HFFc6 (cell line): ENCODE measurements at regions not wholly inside any gene's neighbourhood (a gene's known extent, or its start where the extent isn't known, plus 50 kb on each side); places are given as distances from the start of the nearest gene placed in this dataset.

Experiments
- DNase-seq: peaks from one replicate; pipeline ENCODE4 v3.0.0-alpha.2; 2018
- H3K27ac Mint-ChIP-seq: 2 replicates; pipeline ENCODE4 v1.8.0; 2020; ENCODE audit warnings: mild to moderate bottlenecking, mixed read lengths
- H3K27me3 Mint-ChIP-seq: 2 replicates; pipeline ENCODE4 v1.8.0; 2021; ENCODE audit warnings: mild to moderate bottlenecking, moderate library complexity, mixed read lengths; ENCODE audit not compliant: insufficient read depth
- H3K36me3 Mint-ChIP-seq: 2 replicates; pipeline ENCODE4 v1.8.0; 2021; ENCODE audit warnings: low read depth, mixed read lengths
- H3K4me1 Mint-ChIP-seq: 2 replicates; pipeline ENCODE4 v1.8.0; 2020; ENCODE audit warnings: low read depth, mixed read lengths
- H3K4me3 Mint-ChIP-seq: 2 replicates; pipeline ENCODE4 v1.8.0; 2020; ENCODE audit warnings: mild to moderate bottlenecking, moderate library complexity, mixed read lengths
- H3K9me3 Mint-ChIP-seq: 2 replicates; pipeline ENCODE4 v1.8.0; 2020; ENCODE audit warnings: mild to moderate bottlenecking, mixed read lengths
- TF ChIP-seq, protein P1 (sequence below): fragments of 200-600 bp; sonication (generic); IDR thresholded peaks from 2 replicates; pipeline ENCODE4 v1.5.0; 2021; ENCODE audit warnings: antibody characterized with exemption, mild to moderate bottlenecking

DNA sequence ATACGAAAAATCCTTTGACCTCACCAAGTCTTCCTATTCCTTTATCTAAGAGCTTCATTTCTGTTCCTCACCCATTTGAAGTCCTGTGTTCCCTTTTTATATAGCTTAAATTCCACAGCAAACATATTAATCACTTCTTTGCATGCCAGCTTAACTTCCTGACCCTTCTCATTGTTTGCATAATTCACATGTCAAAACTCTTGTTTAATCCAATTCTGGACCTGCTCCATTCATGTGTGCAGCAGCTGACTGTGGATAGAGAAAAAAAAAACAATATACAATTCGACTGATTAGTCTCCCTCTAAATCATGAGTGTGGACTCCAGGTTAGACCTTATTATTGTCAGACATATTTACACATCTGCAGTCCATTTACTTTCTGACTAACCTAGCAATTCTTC is 991.2 kb upstream of the TENM4 start:
- Mint-ChIP-seq H3K9me3 (peaks cover 12% of the 10 kb centered on the region), H3K27ac (no peak overlapping the region), H3K4me3 (no peak overlapping the region), H3K36me3 (no peaks in the 10 kb centered on the region), H3K4me1 (no peaks in the 10 kb centered on the region), H3K27me3 (no peaks in the 10 kb centered on the region)
- no peak for DNase-seq
- TF ChIP-seq, protein P1, sequence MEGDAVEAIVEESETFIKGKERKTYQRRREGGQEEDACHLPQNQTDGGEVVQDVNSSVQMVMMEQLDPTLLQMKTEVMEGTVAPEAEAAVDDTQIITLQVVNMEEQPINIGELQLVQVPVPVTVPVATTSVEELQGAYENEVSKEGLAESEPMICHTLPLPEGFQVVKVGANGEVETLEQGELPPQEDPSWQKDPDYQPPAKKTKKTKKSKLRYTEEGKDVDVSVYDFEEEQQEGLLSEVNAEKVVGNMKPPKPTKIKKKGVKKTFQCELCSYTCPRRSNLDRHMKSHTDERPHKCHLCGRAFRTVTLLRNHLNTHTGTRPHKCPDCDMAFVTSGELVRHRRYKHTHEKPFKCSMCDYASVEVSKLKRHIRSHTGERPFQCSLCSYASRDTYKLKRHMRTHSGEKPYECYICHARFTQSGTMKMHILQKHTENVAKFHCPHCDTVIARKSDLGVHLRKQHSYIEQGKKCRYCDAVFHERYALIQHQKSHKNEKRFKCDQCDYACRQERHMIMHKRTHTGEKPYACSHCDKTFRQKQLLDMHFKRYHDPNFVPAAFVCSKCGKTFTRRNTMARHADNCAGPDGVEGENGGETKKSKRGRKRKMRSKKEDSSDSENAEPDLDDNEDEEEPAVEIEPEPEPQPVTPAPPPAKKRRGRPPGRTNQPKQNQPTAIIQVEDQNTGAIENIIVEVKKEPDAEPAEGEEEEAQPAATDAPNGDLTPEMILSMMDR: no peak

GRCh38 chr11:80424012-80424695 is 983.3 kb upstream of the TENM4 start:
- TF ChIP-seq, protein P1: no peak
- Mint-ChIP-seq H3K27ac (no peak overlapping the region), H3K4me3 (no peak overlapping the region), H3K9me3 (peaks cover 4% of the 10 kb centered on the region), H3K4me1 (no peaks in the 10 kb centered on the region), H3K36me3 (no peaks in the 10 kb centered on the region), H3K27me3 (no peaks in the 10 kb centered on the region)
- DNase-seq: no peak

DNA sequence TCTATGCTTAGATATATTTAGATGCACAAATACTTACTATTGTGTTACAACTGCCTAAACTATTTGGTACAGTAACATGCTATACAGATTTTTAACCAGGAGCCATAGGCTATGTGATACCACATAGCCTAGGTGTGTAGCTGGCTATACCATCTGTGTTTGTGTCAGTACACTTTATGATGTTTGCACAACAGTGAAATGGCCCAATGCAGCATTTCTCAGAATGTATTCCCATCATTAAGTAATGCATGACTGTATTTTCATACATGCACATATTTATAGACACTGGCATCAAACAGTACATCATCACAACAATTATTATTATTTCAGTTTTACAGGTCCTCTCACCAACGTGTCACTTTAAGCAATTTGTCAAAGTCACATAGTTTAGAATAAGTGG is 979.5 kb upstream of the TENM4 start:
- H3K27ac Mint-ChIP-seq: no peak overlapping the region
- H3K9me3 Mint-ChIP-seq: peaks cover 6% of the 10 kb centered on the region
- TF ChIP-seq, protein P1: no peak
- H3K4me1 Mint-ChIP-seq: no peaks in the 10 kb centered on the region
- H3K27me3 Mint-ChIP-seq: no peaks in the 10 kb centered on the region
- no peak for DNase-seq
- H3K4me3 Mint-ChIP-seq: no peak overlapping the region
- no peaks in the 10 kb centered on the region for H3K36me3 Mint-ChIP-seq

DNA sequence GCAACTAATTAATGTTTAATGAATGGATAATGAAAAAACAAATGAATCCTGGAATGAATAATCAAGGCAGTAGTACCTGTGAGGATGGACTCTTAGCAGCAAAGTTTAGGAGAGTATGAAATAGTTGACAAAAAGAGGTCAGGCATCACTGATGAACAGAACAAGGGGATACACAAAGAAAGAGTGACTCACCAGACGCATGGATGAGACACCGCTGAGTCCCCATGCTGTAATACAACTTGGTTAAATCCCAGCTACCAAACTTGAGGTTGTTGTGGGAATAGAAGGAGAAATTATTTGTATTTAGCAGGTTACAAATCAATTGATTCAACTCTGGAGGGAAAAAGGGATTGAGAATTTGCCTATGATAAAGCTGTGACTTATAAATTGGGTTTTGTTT is 976.9 kb upstream of the TENM4 start:
- DNase-seq: no peak
- TF ChIP-seq, protein P1: no peak
- Mint-ChIP-seq H3K4me3 (no peak overlapping the region), H3K27ac (no peak overlapping the region), H3K9me3 (peaks cover 6% of the 10 kb centered on the region), H3K36me3 (no peaks in the 10 kb centered on the region), H3K27me3 (no peaks in the 10 kb centered on the region), H3K4me1 (no peaks in the 10 kb centered on the region)

- Mint-ChIP-seq H3K27ac (no peak overlapping the region), H3K36me3 (no peaks in the 10 kb centered on the region), H3K27me3 (no peaks in the 10 kb centered on the region), H3K4me1 (no peaks in the 10 kb centered on the region), H3K4me3 (no peak overlapping the region), H3K9me3 (peaks cover 18% of the 10 kb centered on the region)
- no peak for DNase-seq
- TF ChIP-seq, protein P1: no peak
Measured at GRCh38 chr11:80415580-80415979, 974.8 kb upstream of the TENM4 start.
